Transverse colon (tissue), 4 donors: ENCODE measurements at regions not wholly inside any gene's neighbourhood (a gene's known extent, or its start where the extent isn't known, plus 50 kb on each side); places are given as distances from the start of the nearest gene placed in this dataset.

Source experiments
- DNase-seq: peaks from one replicate; pipeline ENCODE4 v3.0.0-alpha.2; 2019
- H3K27ac ChIP-seq, 4 donors: fragments of 200-600 bp; sonication (generic); 2 replicates each; pipeline ENCODE4 v1.5.1; 2016 to 2018; ENCODE audit warnings: inconsistent platforms in 4 of 4
- H3K27me3 ChIP-seq: fragments of 200-600 bp; sonication (generic); 2 replicates; pipeline ENCODE4 v1.5.1; 2017; ENCODE audit warnings: inconsistent platforms
- H3K36me3 ChIP-seq, 4 donors: fragments of 200-600 bp; sonication (generic); 2 replicates each; pipeline ENCODE4 v1.5.1; 2017 to 2019; ENCODE audit warnings: inconsistent platforms in 4 of 4
- H3K4me1 ChIP-seq, 4 donors: fragments of 200-600 bp; sonication (generic); 2 replicates each; pipeline ENCODE4 v1.5.1; 2017 to 2020; ENCODE audit warnings: inconsistent platforms in 4 of 4
- H3K4me3 ChIP-seq, 4 donors: fragments of 200-600 bp; sonication (generic); 1 replicate in 1 of 4; 2 replicates in 3 of 4; pipeline versions ENCODE4 v1.5.1 to v1.6.1; 2017 to 2019; ENCODE audit warnings: inconsistent platforms in 4 of 4
- H3K9me3 ChIP-seq, 2 donors: fragments of 200-600 bp; sonication (generic); 2 replicates each; pipeline ENCODE4 v1.5.1; 2017 to 2019; ENCODE audit warnings: inconsistent platforms in 2 of 2
- EP300 ChIP-seq: sonication (generic); formaldehyde crosslinking; IDR thresholded peaks from one replicate; pipeline ENCODE4 v1.6.1; 2017; ENCODE audit warnings: antibody characterized with exemption, low read depth
- POLR2A ChIP-seq: fragments of 450-650 bp; IDR thresholded peaks from one replicate; pipeline ENCODE4 v1.6.1; 2016; ENCODE audit warnings: antibody characterized with exemption, mild to moderate bottlenecking, moderate library complexity
- POLR2AphosphoS5 ChIP-seq, 3 donors: sonication (generic); formaldehyde crosslinking; IDR thresholded peaks; one replicate each; pipeline ENCODE4 v1.6.1; 2016; ENCODE audit warnings: antibody characterized with exemption in 3 of 3
- WGBS, 2 donors: methylation state at CpG; one replicate each; pipeline ENCODE4 v1.1.5; 2018; ENCODE audit warnings: low coverage in 1 of 2; 5-methylcytosine and 5-hydroxymethylcytosine counted together
- in situ Hi-C, 4 donors: fragments of 200-750 bp; cut with MboI; loops; one replicate each; pipeline versions ENCODE4 v1.15.0 to v1.15.1; 2017; ENCODE audit warnings: low sequenced_read_pairs in 3 of 4, low pct_ligation_motif_present in 1 of 4, low pct_unique_long_range_greater_than_20kb in 1 of 4
- intact Hi-C: fragments of 100-400 bp; cut with DNase I; formaldehyde crosslinking; loops from one replicate; pipeline ENCODE4 v1.15.1; 2023; ENCODE audit warnings: low total_unique reads
- TF ChIP-seq, protein P1 (sequence below), 5 experiments: fragments of 200-600 bp in 3 of 5; fragments of 450-650 bp in 2 of 5; sonication (generic) in 3 of 5; IDR thresholded peaks; 1 replicate in 2 of 5; 2 replicates in 3 of 5; pipeline ENCODE4 v1.5.1; 2016 to 2017; ENCODE audit warnings: antibody characterized with exemption in 5 of 5, inconsistent platforms in 3 of 5, mild to moderate bottlenecking in 2 of 5, moderate library complexity in 1 of 5

DNA sequence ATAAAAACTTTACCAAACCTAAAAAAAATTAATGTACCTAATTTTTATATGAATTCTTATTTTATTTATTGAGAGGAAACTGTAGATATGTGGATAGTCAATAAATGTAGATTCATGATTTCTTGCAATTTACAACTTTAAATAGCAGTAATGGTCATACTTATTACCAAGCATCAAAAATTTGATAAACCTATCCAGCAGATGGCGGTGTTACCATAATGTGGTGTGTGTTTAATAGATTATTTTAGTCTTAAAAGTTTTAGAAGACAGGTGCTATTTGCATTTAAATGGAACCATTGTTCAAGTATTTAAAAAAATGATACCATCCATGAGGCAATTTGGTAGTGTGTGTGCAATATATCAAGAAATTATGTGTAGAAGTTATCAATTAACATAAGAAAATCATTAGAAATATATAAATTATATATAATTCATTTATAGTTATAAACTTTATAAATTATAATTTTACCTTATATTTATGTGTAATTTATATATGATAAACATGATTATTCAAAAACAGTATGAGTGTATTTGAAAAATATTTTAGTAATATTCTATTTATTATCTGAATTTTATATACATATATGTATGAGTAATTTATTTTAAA lies 176.0 kb upstream of the BCHE start:
- Histone ChIP-seq H3K27me3 (no peaks in the 10 kb centered on the region), H3K9me3 (no peaks in the 10 kb centered on the region), H3K4me1 (no peaks in the 10 kb centered on the region), H3K36me3 (no peaks in the 10 kb centered on the region), H3K4me3 (no peak overlapping the region), H3K27ac (no peak overlapping the region)
- in situ Hi-C loops (loop anchor here in 1 of 4 donors (25.0 kb wide), 1 partner anchor 1024 kb away; no protein-coding TSS in a partner anchor), intact Hi-C loops (no loop called here)
- TF ChIP-seq, protein P1, sequence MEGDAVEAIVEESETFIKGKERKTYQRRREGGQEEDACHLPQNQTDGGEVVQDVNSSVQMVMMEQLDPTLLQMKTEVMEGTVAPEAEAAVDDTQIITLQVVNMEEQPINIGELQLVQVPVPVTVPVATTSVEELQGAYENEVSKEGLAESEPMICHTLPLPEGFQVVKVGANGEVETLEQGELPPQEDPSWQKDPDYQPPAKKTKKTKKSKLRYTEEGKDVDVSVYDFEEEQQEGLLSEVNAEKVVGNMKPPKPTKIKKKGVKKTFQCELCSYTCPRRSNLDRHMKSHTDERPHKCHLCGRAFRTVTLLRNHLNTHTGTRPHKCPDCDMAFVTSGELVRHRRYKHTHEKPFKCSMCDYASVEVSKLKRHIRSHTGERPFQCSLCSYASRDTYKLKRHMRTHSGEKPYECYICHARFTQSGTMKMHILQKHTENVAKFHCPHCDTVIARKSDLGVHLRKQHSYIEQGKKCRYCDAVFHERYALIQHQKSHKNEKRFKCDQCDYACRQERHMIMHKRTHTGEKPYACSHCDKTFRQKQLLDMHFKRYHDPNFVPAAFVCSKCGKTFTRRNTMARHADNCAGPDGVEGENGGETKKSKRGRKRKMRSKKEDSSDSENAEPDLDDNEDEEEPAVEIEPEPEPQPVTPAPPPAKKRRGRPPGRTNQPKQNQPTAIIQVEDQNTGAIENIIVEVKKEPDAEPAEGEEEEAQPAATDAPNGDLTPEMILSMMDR (IDR thresholded peaks at IDR 0.05): peak in 4 of 5 experiments; percentile 19 to 38 (median 33)
- no peak for TF ChIP-seq EP300
- WGBS, 2 donors: 22 to 41% methylated on average over 1 of the region's 1 CpG
- DNase-seq: no peak

- WGBS, 2 donors: 83 to 92% methylated on average over 1 of the region's 1 CpG
- no peaks in the 10 kb centered on the region for H3K4me1 ChIP-seq
- no peak overlapping the region for H3K4me3 ChIP-seq
- no peak overlapping the region for H3K27ac ChIP-seq
- DNase-seq: no peak
- intact Hi-C loops (no loop called here), in situ Hi-C loops (loop anchor here in 1 of 4 donors (25.0 kb wide), 1 partner anchor 1026 kb away; no protein-coding TSS in a partner anchor)
- no peaks in the 10 kb centered on the region for H3K9me3 ChIP-seq
- H3K36me3 ChIP-seq: no peaks in the 10 kb centered on the region
- H3K27me3 ChIP-seq: no peaks in the 10 kb centered on the region
- TF ChIP-seq EP300: no peak
- TF ChIP-seq POLR2A: no peak
- TF ChIP-seq, protein P1 (IDR thresholded peaks at IDR 0.05): no peak
- TF ChIP-seq POLR2AphosphoS5 (IDR thresholded peaks at IDR 0.05): no peak
Observed at GRCh38 chr3:166011771-166012170, 174.5 kb upstream of the BCHE start.

GRCh38 chr3:166005126-166005525 lies 167.9 kb upstream of the BCHE start:
- intact Hi-C loops: no loop called here
- Histone ChIP-seq H3K27me3 (no peaks in the 10 kb centered on the region), H3K36me3 (no peaks in the 10 kb centered on the region), H3K4me1 (no peaks in the 10 kb centered on the region), H3K27ac (no peak overlapping the region), H3K9me3 (no peaks in the 10 kb centered on the region), H3K4me3 (no peak overlapping the region)
- no peak for DNase-seq
- in situ Hi-C loops: loop anchor here in 1 of 4 donors (25.0 kb wide), 1 partner anchor 1032 kb away; no protein-coding TSS in a partner anchor
- TF ChIP-seq POLR2AphosphoS5 (IDR thresholded peaks at IDR 0.05) (no peak), POLR2A (no peak), EP300 (no peak)
- TF ChIP-seq, protein P1 (IDR thresholded peaks at IDR 0.05): no peak
- 60 to 94% methylated on average over 1 of the region's 1 CpG for WGBS, 2 donors

DNA sequence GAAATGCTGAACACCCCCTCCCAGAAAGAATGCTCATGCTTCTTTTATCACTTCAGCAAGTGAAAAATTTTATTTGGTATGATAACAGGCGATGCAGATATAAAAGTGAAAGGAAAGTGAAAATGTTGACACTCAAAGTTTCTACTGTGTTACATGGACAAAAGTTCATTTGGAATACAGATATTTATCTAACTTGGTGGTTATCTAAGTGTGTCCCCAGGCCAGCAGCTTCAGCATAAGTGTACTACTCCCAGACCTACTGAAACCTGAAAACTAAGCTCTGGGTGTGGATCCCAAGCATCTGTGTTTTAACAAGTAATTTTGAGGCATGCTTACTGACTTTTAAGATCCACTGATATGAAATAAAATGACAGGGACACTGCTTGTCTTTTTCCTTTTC lies 157.1 kb upstream of the BCHE start:
- in situ Hi-C loops: no loop called here
- TF ChIP-seq, protein P1 (IDR thresholded peaks at IDR 0.05): no peak
- TF ChIP-seq EP300 (no peak), POLR2A (no peak), POLR2AphosphoS5 (IDR thresholded peaks at IDR 0.05) (no peak)
- 34 to 57% methylated on average over 1 of the region's 1 CpG for WGBS, 2 donors
- Histone ChIP-seq H3K4me1 (no peaks in the 10 kb centered on the region), H3K36me3 (no peaks in the 10 kb centered on the region), H3K27ac (no peak overlapping the region), H3K9me3 (no peaks in the 10 kb centered on the region), H3K4me3 (no peak overlapping the region), H3K27me3 (no peaks in the 10 kb centered on the region)
- intact Hi-C loops: no loop called here
- DNase-seq: no peak
